ENCODE measurements at regions not wholly inside any gene's neighbourhood (a gene's known extent, or its start where the extent isn't known, plus 50 kb on each side); places are given as distances from the start of the nearest gene placed in this dataset.

GRCh38 chr3:72058493-72059081 lies 273.6 kb upstream of the PROK2 start:
- DNase-seq (ENCODE audit: low spot score) = no peak

GRCh38 chr3:72055436-72055835 lies 270.5 kb upstream of the PROK2 start:
- no peak for DNase-seq (ENCODE audit: low spot score)

GRCh38 chr3:72054976-72055375 lies 270.0 kb upstream of the PROK2 start:
- no peak for DNase-seq (ENCODE audit: low spot score)

GRCh38 chr3:72052841-72053409 lies 268.0 kb upstream of the PROK2 start:
- no peak for DNase-seq (ENCODE audit: low spot score)

GRCh38 chr3:72050771-72051170 lies 265.8 kb upstream of the PROK2 start:
- DNase-seq (ENCODE audit: low spot score) = no peak

- no peak for DNase-seq (ENCODE audit: low spot score)
These were observed 265.2 kb upstream of the PROK2 start for GRCh38 chr3:72050048-72050632.

GRCh38 chr3:72049300-72049699 lies 264.4 kb upstream of the PROK2 start:
- DNase-seq (ENCODE audit: low spot score) = no peak

GRCh38 chr3:72048873-72049272 lies 263.9 kb upstream of the PROK2 start:
- no peak for DNase-seq (ENCODE audit: low spot score)

- DNase-seq (ENCODE audit: low spot score) = no peak
These were observed 262.4 kb upstream of the PROK2 start for GRCh38 chr3:72047221-72047871.

GRCh38 chr3:72044231-72044855 lies 259.4 kb upstream of the PROK2 start:
- DNase-seq (ENCODE audit: low spot score) = no peak

- DNase-seq (ENCODE audit: low spot score) = no peak
These were observed 258.5 kb upstream of the PROK2 start for GRCh38 chr3:72043204-72044133.

GRCh38 chr3:72042397-72043203 lies 257.7 kb upstream of the PROK2 start:
- DNase-seq (ENCODE audit: low spot score) = peak; percentile 12

GRCh38 chr3:72041511-72041910 lies 256.6 kb upstream of the PROK2 start:
- DNase-seq (ENCODE audit: low spot score) = no peak

GRCh38 chr3:72041076-72041475 lies 256.1 kb upstream of the PROK2 start:
- no peak for DNase-seq (ENCODE audit: low spot score)

GRCh38 chr3:72039677-72040076 lies 254.7 kb upstream of the PROK2 start:
- no peak for DNase-seq (ENCODE audit: low spot score)

GRCh38 chr3:72036899-72037298 lies 252.0 kb upstream of the PROK2 start:
- DNase-seq (ENCODE audit: low spot score) = peak; percentile 40

GRCh38 chr3:72035606-72036005 lies 250.7 kb upstream of the PROK2 start:
- DNase-seq (ENCODE audit: low spot score) = no peak

- no peak for DNase-seq (ENCODE audit: low spot score)
These were observed 250.0 kb upstream of the PROK2 start for GRCh38 chr3:72034986-72035385.

GRCh38 chr3:72033666-72034428 lies 248.9 kb upstream of the PROK2 start:
- no peak for DNase-seq (ENCODE audit: low spot score)

All from H4 (cell line).